GM12878 (cell line): ENCODE measurements at regions not wholly inside any gene's neighbourhood (a gene's known extent, or its start where the extent isn't known, plus 50 kb on each side); places are given as distances from the start of the nearest gene placed in this dataset.

ENCODE experiments used
- ATAC-seq: fragments of 200-7000 bp; cut with Tn5 transposase; 3 replicates; pipeline ENCODE4 v1.9.1; 2020; ENCODE audit warnings: mild to moderate bottlenecking, moderate library complexity
- BruUV-seq: library from RNA; stranded (reverse); fragments of 400-500 nt; replicated peaks from 2 replicates; lab custom pipeline; 2021; lab: Mats Ljungman, UMichigan
- CTCF ChIA-PET: fragments of 300-600 bp; sonication (Branson Sonifier 250); formaldehyde crosslinking; extraction: SDS; loops from one replicate; lab custom pipeline; 2021; ENCODE audit warnings: inconsistent platforms; lab: Yijun Ruan, JAX
- POLR2A ChIA-PET: fragments of 350-600 bp; formaldehyde crosslinking; extraction: SDS; loops from one replicate; lab custom pipeline; 2021; ENCODE audit warnings: inconsistent platforms; lab: Charles Lee
- RAD21 ChIA-PET: fragments of 300-600 bp; sonication (Branson Sonifier 250); formaldehyde crosslinking; loops from one replicate; lab custom pipeline; 2023; ENCODE audit warnings: antibody characterized with exemption; ENCODE audit not compliant: unreplicated experiment; lab: Charles Lee
- SMC1A ChIA-PET: fragments of 300-600 bp; sonication (Branson Sonifier 250); formaldehyde crosslinking; loops from one replicate; lab custom pipeline; 2023; ENCODE audit not compliant: unreplicated experiment, uncharacterized antibody; lab: Charles Lee
- DNase-seq: peaks from one replicate; pipeline ENCODE4 v3.0.0-alpha.2; 2011; ENCODE audit warnings: low read depth, low spot score
- FAIRE-seq: peaks from 3 replicates; lab custom pipeline; 2011; peaks lifted over from hg19 to GRCh38; lab: Jason Lieb, UNC
- H2AFZ ChIP-seq: 2 replicates; pipeline ENCODE4 v1.6.0; 2011; ENCODE audit warnings: low read depth, low read length, control low read depth; ENCODE audit not compliant: control insufficient read depth
- H3K27ac ChIP-seq: 2 replicates; pipeline ENCODE4 v1.5.1; 2011; ENCODE audit warnings: control low read depth; ENCODE audit not compliant: control insufficient read depth, insufficient read depth
- H3K27me3 ChIP-seq, 2 experiments: replicated peaks in 1 of 2; 2 replicates each; pipeline versions ENCODE4 v1.6.0 to v1.6.1; 2011; ENCODE audit warnings: low read length in 1 of 2; ENCODE audit not compliant: control insufficient read depth in 2 of 2, insufficient read depth in 2 of 2
- H3K36me3 ChIP-seq, 2 experiments: 2 replicates each; pipeline ENCODE4 v1.5.1; 2011; ENCODE audit warnings: low read length in 1 of 2; ENCODE audit not compliant: control insufficient read depth in 2 of 2, insufficient read depth in 2 of 2
- H3K4me1 ChIP-seq: 2 replicates; pipeline ENCODE4 v1.6.1; 2011; ENCODE audit warnings: mild to moderate bottlenecking, low read length, moderate library complexity, mixed read lengths; ENCODE audit not compliant: control insufficient read depth, insufficient read depth
- H3K4me2 ChIP-seq: 2 replicates; pipeline ENCODE4 v1.6.0; 2011; ENCODE audit warnings: control low read depth; ENCODE audit not compliant: control insufficient read depth, insufficient read depth
- H3K4me3 ChIP-seq: fragments of 200-600 bp; sonication (generic); 2 replicates; pipeline ENCODE4 v1.5.1; 2016
- H3K79me2 ChIP-seq: 2 replicates; pipeline ENCODE4 v1.6.0; 2011; ENCODE audit warnings: low read length; ENCODE audit not compliant: control insufficient read depth, insufficient read depth
- H3K9ac ChIP-seq: 2 replicates; pipeline ENCODE4 v1.8.0; 2011; ENCODE audit warnings: low read length, control low read depth, mixed read lengths; ENCODE audit not compliant: control insufficient read depth, insufficient read depth
- H3K9me3 ChIP-seq: replicated peaks from 3 replicates; pipeline ENCODE4 v1.5.1; 2011; ENCODE audit warnings: mild to moderate bottlenecking, low read length; ENCODE audit not compliant: control insufficient read depth, insufficient read depth
- H4K20me1 ChIP-seq: 2 replicates; pipeline ENCODE4 v1.6.0; 2011; ENCODE audit not compliant: control insufficient read depth, insufficient read depth
- ATF7 ChIP-seq: fragments of 450-650 bp; IDR thresholded peaks from 2 replicates; pipeline ENCODE4 v1.6.1; 2016; ENCODE audit warnings: low read depth, mild to moderate bottlenecking
- EGR1 ChIP-seq, 2 experiments: IDR thresholded peaks; 1 replicate in 1 of 2; 2 replicates in 1 of 2; pipeline ENCODE4 v1.6.1; 2011 to 2012; ENCODE audit warnings: low read depth in 2 of 2, low read length in 2 of 2, borderline replicate concordance in 1 of 2, mild to moderate bottlenecking in 1 of 2, moderate library complexity in 1 of 2
- ETV6 ChIP-seq, 2 experiments: fragments of 450-650 bp in 1 of 2; IDR thresholded peaks in 1 of 2; conservative IDR thresholded peaks in 1 of 2; 2 replicates each; pipeline ENCODE4 v1.6.1; 2014; ENCODE audit warnings: antibody characterized with exemption in 1 of 2, borderline replicate concordance in 1 of 2, low read depth in 1 of 2, mild to moderate bottlenecking in 1 of 2, moderate library complexity in 1 of 2
- MXI1 ChIP-seq: fragments of 150-350 bp; IDR thresholded peaks from 2 replicates; pipeline ENCODE4 v1.6.1; 2011; ENCODE audit warnings: low read depth, mild to moderate bottlenecking, inconsistent platforms, low read length, improper control_type of control experiment
- NFYB ChIP-seq: IDR thresholded peaks from 2 replicates; pipeline ENCODE4 v1.6.1; 2011; ENCODE audit warnings: low read depth, mild to moderate bottlenecking, low read length, improper control_type of control experiment, moderate library complexity; ENCODE audit not compliant: insufficient read depth
- PAX5 ChIP-seq: IDR thresholded peaks from 2 replicates; pipeline ENCODE4 v1.6.1; 2011; ENCODE audit warnings: low read depth, low read length, borderline replicate concordance
- SUZ12 ChIP-seq: fragments of 200-600 bp; sonication (generic); IDR thresholded peaks from one replicate; pipeline ENCODE4 v1.6.1; 2018; ENCODE audit warnings: antibody characterized with exemption, mild to moderate bottlenecking; ENCODE audit not compliant: unreplicated experiment
- ZNF622 ChIP-seq: fragments of 450-650 bp; IDR thresholded peaks from 2 replicates; pipeline ENCODE4 v1.6.1; 2017; ENCODE audit warnings: mild to moderate bottlenecking, inconsistent platforms
- WGBS: methylation state at CpG from one replicate; pipeline ENCODE4 v1.1.6; 2016; ENCODE audit warnings: low lambda C conversion rate; ENCODE audit not compliant: insufficient replicate concordance, insufficient coverage; ENCODE audit errors: missing lambda C conversion rate; 5-methylcytosine and 5-hydroxymethylcytosine counted together
- in situ Hi-C: fragments of 300-500 bp; cut with MboI; formaldehyde crosslinking; loops from 9 replicates; pipeline ENCODE4 v1.14.3; 2018; ENCODE audit warnings: mixed read lengths
- intact Hi-C: fragments of 100-400 bp; cut with micrococcal nuclease; formaldehyde crosslinking; loops from one replicate; pipeline ENCODE4 v1.14.2; 2022; ENCODE audit not compliant: unreplicated experiment
- TF ChIP-seq, protein P1 (sequence below): fragments of 450-650 bp; IDR thresholded peaks from 2 replicates; pipeline ENCODE4 v1.6.1; 2017; ENCODE audit warnings: borderline replicate concordance

DNA sequence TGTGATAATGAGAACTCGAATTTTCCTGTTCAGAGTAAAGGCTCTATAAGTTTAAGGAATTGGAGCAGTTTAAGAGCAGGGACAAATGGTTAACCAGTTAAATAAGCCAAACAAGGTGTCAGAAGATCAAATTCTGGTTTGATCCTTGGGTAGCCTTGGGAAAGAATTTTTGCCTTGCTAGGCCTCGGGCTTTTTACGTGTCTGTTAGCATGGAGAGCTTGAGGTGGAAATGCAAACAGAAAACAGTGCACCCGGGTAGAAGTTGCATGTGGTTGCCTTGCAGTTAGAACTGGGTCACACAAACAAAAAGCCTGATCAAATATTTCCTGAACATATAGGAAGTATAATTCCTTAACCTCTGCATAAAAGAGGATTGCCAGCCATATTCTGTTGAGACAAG, 58.3 kb downstream of the RIN2 start:
- intact Hi-C loops, result no loop called here
- FAIRE-seq, result no peak

More for the DNA sequence above, 58.3 kb downstream of the RIN2 start:
- peaks cover 0 to 2% of the 10 kb centered on the region in 2 experiments; a peak in 1 of 4 replicates for H3K27me3 ChIP-seq
- TF ChIP-seq EGR1 (IDR thresholded peaks at IDR 0.05; ENCODE audit: borderline replicate concordance in 1 of 2, low read depth in 2 of 2, low read length in 2 of 2) (no peak), NFYB (no peak), ZNF622 (no peak), ETV6 (conservative IDR thresholded peaks at IDR 0.05 in 1 of 2, IDR thresholded peaks at IDR 0.05 in 1 of 2; ENCODE audit: borderline replicate concordance in 1 of 2, low read depth in 1 of 2) (no peak), MXI1 (no peak), PAX5 (no peak), ATF7 (no peak), SUZ12 (no peak)
- TF ChIP-seq, protein P1, sequence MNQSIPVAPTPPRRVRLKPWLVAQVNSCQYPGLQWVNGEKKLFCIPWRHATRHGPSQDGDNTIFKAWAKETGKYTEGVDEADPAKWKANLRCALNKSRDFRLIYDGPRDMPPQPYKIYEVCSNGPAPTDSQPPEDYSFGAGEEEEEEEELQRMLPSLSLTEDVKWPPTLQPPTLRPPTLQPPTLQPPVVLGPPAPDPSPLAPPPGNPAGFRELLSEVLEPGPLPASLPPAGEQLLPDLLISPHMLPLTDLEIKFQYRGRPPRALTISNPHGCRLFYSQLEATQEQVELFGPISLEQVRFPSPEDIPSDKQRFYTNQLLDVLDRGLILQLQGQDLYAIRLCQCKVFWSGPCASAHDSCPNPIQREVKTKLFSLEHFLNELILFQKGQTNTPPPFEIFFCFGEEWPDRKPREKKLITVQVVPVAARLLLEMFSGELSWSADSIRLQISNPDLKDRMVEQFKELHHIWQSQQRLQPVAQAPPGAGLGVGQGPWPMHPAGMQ, result no peak
- DNase-seq, result no peak
- H3K4me3 ChIP-seq, result no peak overlapping the region
- ATAC-seq, result no peak
- no peak overlapping the region for H3K4me2 ChIP-seq
- peaks cover 2% of the 10 kb centered on the region; the same call in 1 of the 3 replicates for H3K9me3 ChIP-seq
- 36% methylated on average over 4 of the region's 4 CpGs for WGBS
- RAD21 ChIA-PET, result interaction anchor here (1.4 to 3.3 kb wide), 2 partner anchors 12 to 30 kb away, joined by 4 to 32 read pairs; no protein-coding TSS in a partner anchor
- no TSS peak for BruUV-seq
- in situ Hi-C loops, result no loop called here
- H3K79me2 ChIP-seq, result no peaks in the 10 kb centered on the region
- no peak overlapping the region for H3K9ac ChIP-seq
- H3K4me1 ChIP-seq, result peaks cover 3% of the 10 kb centered on the region; the same call in 1 of the 2 replicates
- H3K36me3 ChIP-seq, result no peaks in the 10 kb centered on the region
- SMC1A ChIA-PET, result interaction anchor here (1.2 to 3.9 kb wide), 7 partner anchors 11 to 101 kb away, joined by 4 to 42 read pairs (median 5); no protein-coding TSS in a partner anchor
- POLR2A ChIA-PET, result interaction anchor here (1.0 kb wide), 1 partner anchor 31 kb away, joined by 3 read pairs; no protein-coding TSS in a partner anchor
- H4K20me1 ChIP-seq, result no peaks in the 10 kb centered on the region
- no peak overlapping the region for H3K27ac ChIP-seq
- CTCF ChIA-PET, result interaction anchor here (0.9 to 4.5 kb wide), 6 partner anchors 9 to 178 kb away, joined by 3 to 24 read pairs (median 6); no protein-coding TSS in a partner anchor
- H2AFZ ChIP-seq, result no peak overlapping the region
